IMR-90 (cell line): ENCODE measurements at regions not wholly inside any gene's neighbourhood (a gene's known extent, or its start where the extent isn't known, plus 50 kb on each side); places are given as distances from the start of the nearest gene placed in this dataset.

Experiments used
- ATAC-seq: fragments of 200-7000 bp; cut with Tn5 transposase; 2 replicates; pipeline ENCODE4 v1.9.1; 2020; ENCODE audit warnings: low read depth, mild to moderate bottlenecking, moderate library complexity
- BruUV-seq: library from RNA; stranded (reverse); fragments of 400-500 nt; replicated peaks from 2 replicates; lab custom pipeline; 2021; lab: Mats Ljungman, UMichigan
- CTCF ChIA-PET: fragments of 300-600 bp; formaldehyde crosslinking; extraction: SDS; loops from one replicate; lab custom pipeline; 2021; ENCODE audit warnings: antibody characterized with exemption; lab: Yijun Ruan, JAX
- POLR2A ChIA-PET: fragments of 300-600 bp; sonication (Branson Sonifier 250); formaldehyde crosslinking; loops from one replicate; lab custom pipeline; 2022; ENCODE audit warnings: antibody characterized with exemption; ENCODE audit not compliant: unreplicated experiment; lab: Charles Lee
- DNase-seq: peaks from one replicate; pipeline ENCODE4 v3.0.0; 2013
- H2AFZ ChIP-seq: replicated peaks from 2 replicates; pipeline ENCODE3; 2013; ENCODE audit warnings: low read length, mild to moderate bottlenecking; ENCODE audit not compliant: poor library complexity
- H2AK5ac ChIP-seq: 2 replicates; pipeline ENCODE4 v1.6.1; 2013; ENCODE audit warnings: low read depth, low read length, inconsistent platforms
- H2AK9ac ChIP-seq: replicated peaks from 2 replicates; pipeline ENCODE3; 2013; ENCODE audit warnings: mild to moderate bottlenecking, low read depth, low read length, moderate library complexity; ENCODE audit not compliant: poor library complexity
- H2BK120ac ChIP-seq: 2 replicates; pipeline ENCODE4 v1.6.1; 2013; ENCODE audit warnings: low read depth, low read length, inconsistent platforms
- H2BK15ac ChIP-seq: 3 replicates; pipeline ENCODE4 v1.6.1; 2013; ENCODE audit warnings: low read depth, low read length, inconsistent platforms
- H2BK20ac ChIP-seq: 2 replicates; pipeline ENCODE4 v1.6.1; 2013; ENCODE audit warnings: low read depth, mild to moderate bottlenecking, inconsistent platforms, low read length, moderate library complexity
- H2BK5ac ChIP-seq: 2 replicates; pipeline ENCODE4 v1.6.1; 2013; ENCODE audit warnings: mild to moderate bottlenecking, low read depth, low read length, inconsistent platforms; ENCODE audit not compliant: poor library complexity, severe bottlenecking
- H3K14ac ChIP-seq: replicated peaks from 2 replicates; pipeline ENCODE4 v1.6.1; 2013; ENCODE audit warnings: low read depth, low read length, inconsistent platforms
- H3K18ac ChIP-seq: 2 replicates; pipeline ENCODE4 v1.6.1; 2013; ENCODE audit warnings: low read depth, low read length, control low read depth
- H3K23ac ChIP-seq: 2 replicates; pipeline ENCODE4 v1.6.1; 2013; ENCODE audit warnings: low read depth, low read length, inconsistent platforms
- H3K27ac ChIP-seq: 2 replicates; pipeline ENCODE4 v1.5.1; 2013; ENCODE audit warnings: mild to moderate bottlenecking, control low read depth, low read length; ENCODE audit not compliant: insufficient read depth
- H3K27me3 ChIP-seq: 2 replicates; pipeline ENCODE4 v1.6.1; 2013; ENCODE audit warnings: low read length; ENCODE audit not compliant: control insufficient read depth, insufficient read depth
- H3K36me3 ChIP-seq: 2 replicates; pipeline ENCODE4 v1.6.1; 2013; ENCODE audit warnings: low read length, mixed read lengths; ENCODE audit not compliant: control insufficient read depth, insufficient read depth
- H3K4ac ChIP-seq: 2 replicates; pipeline ENCODE4 v1.6.1; 2013; ENCODE audit warnings: low read depth, low read length, inconsistent platforms
- H3K4me1 ChIP-seq: 2 replicates; pipeline ENCODE4 v1.6.1; 2013; ENCODE audit warnings: low read length, mixed read lengths; ENCODE audit not compliant: control insufficient read depth, insufficient read depth
- H3K4me2 ChIP-seq: 2 replicates; pipeline ENCODE4 v1.6.1; 2013; ENCODE audit warnings: low read depth, mild to moderate bottlenecking, control low read depth, low read length, moderate library complexity
- H3K4me3 ChIP-seq: 2 replicates; pipeline ENCODE4 v1.5.1; 2013; ENCODE audit warnings: low read depth, mild to moderate bottlenecking, control low read depth, low read length, moderate library complexity; ENCODE audit not compliant: insufficient read depth
- H3K56ac ChIP-seq: 2 replicates; pipeline ENCODE4 v1.6.1; 2013; ENCODE audit warnings: low read length, inconsistent platforms; ENCODE audit not compliant: insufficient read depth; ENCODE audit errors: extremely low read depth
- H3K79me1 ChIP-seq, 2 experiments: 2 replicates each; pipeline ENCODE4 v1.6.1; 2013; ENCODE audit warnings: low read length in 2 of 2, inconsistent platforms in 1 of 2, low read depth in 1 of 2
- H3K9ac ChIP-seq: 2 replicates; pipeline ENCODE4 v1.6.1; 2013; ENCODE audit warnings: low read depth, low read length, control low read depth
- H3K9me1 ChIP-seq: 2 replicates; pipeline ENCODE4 v1.6.1; 2013; ENCODE audit warnings: low read length, inconsistent platforms; ENCODE audit not compliant: insufficient read depth
- H3K9me3 ChIP-seq: 2 replicates; pipeline ENCODE4 v1.6.1; 2013; ENCODE audit warnings: low read length; ENCODE audit not compliant: control insufficient read depth, insufficient read depth
- H4K20me1 ChIP-seq: 2 replicates; pipeline ENCODE4 v1.6.1; 2013; ENCODE audit warnings: low read length, inconsistent platforms; ENCODE audit not compliant: insufficient read depth
- H4K5ac ChIP-seq: 2 replicates; pipeline ENCODE4 v1.6.1; 2013; ENCODE audit warnings: mild to moderate bottlenecking, low read depth, low read length, control low read depth
- H4K8ac ChIP-seq, 2 experiments: 2 replicates each; pipeline ENCODE4 v1.6.1; 2013; ENCODE audit warnings: low read depth in 2 of 2, low read length in 2 of 2, control low read depth in 1 of 2, inconsistent platforms in 1 of 2
- H4K91ac ChIP-seq: 2 replicates; pipeline ENCODE4 v1.6.1; 2013; ENCODE audit warnings: low read depth, low read length, inconsistent platforms; ENCODE audit not compliant: insufficient read depth
- BHLHE40 ChIP-seq: fragments of 150-350 bp; IDR thresholded peaks from 2 replicates; pipeline ENCODE4 v1.6.1; 2016; ENCODE audit warnings: mild to moderate bottlenecking, low read depth, low read length
- CEBPB ChIP-seq: IDR thresholded peaks from 2 replicates; pipeline ENCODE4 v1.6.1; 2012; ENCODE audit warnings: low read depth, low read length, improper control_type of control experiment
- CTCF ChIP-seq: conservative IDR thresholded peaks from 2 replicates; pipeline ENCODE4 v1.5.1; 2012; ENCODE audit warnings: mild to moderate bottlenecking, low read depth, low read length, improper control_type of control experiment
- ELK1 ChIP-seq: fragments of 150-350 bp; IDR thresholded peaks from 2 replicates; pipeline ENCODE4 v1.6.1; 2016; ENCODE audit warnings: low read depth, mild to moderate bottlenecking, low read length, moderate library complexity, borderline replicate concordance
- FOS ChIP-seq: fragments of 150-350 bp; IDR thresholded peaks from 2 replicates; pipeline ENCODE4 v1.6.1; 2016; ENCODE audit warnings: low read depth, low read length
- MAFK ChIP-seq: IDR thresholded peaks from 2 replicates; pipeline ENCODE4 v1.6.1; 2012; ENCODE audit warnings: low read depth, low read length, improper control_type of control experiment
- POLR2A ChIP-seq: IDR thresholded peaks from 2 replicates; pipeline ENCODE4 v1.6.1; 2012; ENCODE audit warnings: mild to moderate bottlenecking, low read depth, low read length
- RCOR1 ChIP-seq: IDR thresholded peaks from 2 replicates; pipeline ENCODE4 v1.6.1; 2012; ENCODE audit warnings: mild to moderate bottlenecking, low read length, improper control_type of control experiment; ENCODE audit not compliant: insufficient replicate concordance
- SMC3 ChIP-seq: fragments of 150-350 bp; IDR thresholded peaks from 2 replicates; pipeline ENCODE4 v1.6.1; 2016; ENCODE audit warnings: low read depth, mild to moderate bottlenecking, antibody characterized with exemption, low read length, moderate library complexity
- WGBS, 2 experiments: methylation state at CpG; one replicate each; pipeline versions ENCODE4 v1.1.5 to v1.1.7; 2013; ENCODE audit warnings: missing lambda C conversion rate in 2 of 2; ENCODE audit not compliant: insufficient read length in 1 of 2; ENCODE audit errors: extremely low coverage in 2 of 2; 5-methylcytosine and 5-hydroxymethylcytosine counted together
- dilution Hi-C: fragments of 300-500 bp; cut with HindIII; formaldehyde crosslinking; loops from one replicate; pipeline ENCODE4 v1.14.3; 2018; ENCODE audit warnings: low sequenced_read_pairs; ENCODE audit not compliant: unreplicated experiment
- in situ Hi-C: fragments of 300-500 bp; cut with MboI; formaldehyde crosslinking; loops from 3 replicates; pipeline ENCODE4 v1.14.3; 2019; ENCODE audit warnings: low sequenced_read_pairs, inconsistent platforms, mixed read lengths
- intact Hi-C: fragments of 100-400 bp; cut with micrococcal nuclease; formaldehyde crosslinking; loops from 2 replicates; pipeline ENCODE4 v1.10.0; 2022

- Histone ChIP-seq H2BK5ac (no peak overlapping the region), H3K27ac (no peak overlapping the region), H3K4me2 (no peak overlapping the region), H3K9me1 (no peaks in the 10 kb centered on the region), H3K4me3 (no peak overlapping the region), H2BK15ac (no peak overlapping the region), H4K20me1 (no peaks in the 10 kb centered on the region), H3K36me3 (no peaks in the 10 kb centered on the region), H3K56ac (no peak overlapping the region), H4K91ac (no peak overlapping the region), H4K5ac (no peak overlapping the region), H2AK9ac (no peak overlapping the region), H2AFZ (no peak overlapping the region), H3K23ac (no peak overlapping the region), H3K9ac (no peak overlapping the region), H3K18ac (no peak overlapping the region), H3K14ac (no peak overlapping the region), H2BK120ac (no peak overlapping the region), H3K79me1 (no peaks in the 10 kb centered on the region), H4K8ac (no peak overlapping the region), H2AK5ac (no peak overlapping the region), H3K27me3 (no peaks in the 10 kb centered on the region), H3K9me3 (no peaks in the 10 kb centered on the region), H3K4ac (no peak overlapping the region), H2BK20ac (no peak overlapping the region), H3K4me1 (no peaks in the 10 kb centered on the region)
- WGBS, 2 experiments, result 79% methylated on average over 5 of the region's 9 CpGs; no CpG with 5 or more reads in 1 of the 2 experiments
- ChIA-PET POLR2A (no interaction called here), CTCF (no interaction called here)
- intact Hi-C loops (no loop called here), dilution Hi-C loops (no loop called here), in situ Hi-C loops (no loop called here)
- DNase-seq (no peak), ATAC-seq (no peak)
- TF ChIP-seq CEBPB (no peak), POLR2A (no peak), FOS (no peak), SMC3 (no peak), BHLHE40 (no peak), MAFK (no peak), CTCF (no peak), RCOR1 (no peak), ELK1 (no peak)
- BruUV-seq, result no TSS peak
Observed at GRCh38 chr1:30244801-30245200, 478.6 kb downstream of the MATN1 start.
